Dendritic cell treated with granulocyte-macrophage colony-stimulating factor and Interleukin-4, amounts not matched to agents 40 ng/mL and 50 ng/mL, for 4 days (primary cell): ENCODE measurements at regions not wholly inside any gene's neighbourhood (a gene's known extent, or its start where the extent isn't known, plus 50 kb on each side); places are given as distances from the start of the nearest gene placed in this dataset.
"Not testable (repeated sequence)": the region's sequence is repeated elsewhere in the genome, so short reads cannot be mapped to it uniquely, and the experiment has no call there.

ENCODE experiments used
- H3K27ac Mint-ChIP-seq: one replicate; pipeline ENCODE4 v1.8.0; 2022; ENCODE audit warnings: mild to moderate bottlenecking, mixed read lengths
- H3K27me3 Mint-ChIP-seq: one replicate; pipeline ENCODE4 v1.8.0; 2022; ENCODE audit warnings: mild to moderate bottlenecking, mixed read lengths
- H3K36me3 Mint-ChIP-seq: one replicate; pipeline ENCODE4 v1.8.0; 2022; ENCODE audit warnings: low read depth, mixed read lengths
- H3K4me1 Mint-ChIP-seq: one replicate; pipeline ENCODE4 v1.8.0; 2022; ENCODE audit warnings: low read depth, mixed read lengths
- H3K4me3 Mint-ChIP-seq: one replicate; pipeline ENCODE4 v1.8.0; 2022; ENCODE audit warnings: mild to moderate bottlenecking, moderate library complexity, mixed read lengths
- H3K9me3 Mint-ChIP-seq: one replicate; pipeline ENCODE4 v1.8.0; 2022; ENCODE audit warnings: mixed read lengths
- intact Hi-C: fragments of 100-400 bp; cut with micrococcal nuclease; formaldehyde crosslinking; loops from one replicate; pipeline ENCODE4 v1.15.0; 2022

GRCh38 chr13:85142351-85142927 is 656.8 kb downstream of the SLITRK6 start:
- H3K27me3 Mint-ChIP-seq, result no peaks in the 10 kb centered on the region
- H3K4me3 Mint-ChIP-seq, result no peak overlapping the region
- no peak overlapping the region for H3K27ac Mint-ChIP-seq
- no peaks in the 10 kb centered on the region for H3K36me3 Mint-ChIP-seq
- H3K4me1 Mint-ChIP-seq, result no peaks in the 10 kb centered on the region
- intact Hi-C loops, result no loop called here
- H3K9me3 Mint-ChIP-seq, result peaks cover 18% of the 10 kb centered on the region

- Mint-ChIP-seq H3K4me3 (no peak overlapping the region), H3K36me3 (no peaks in the 10 kb centered on the region), H3K4me1 (no peaks in the 10 kb centered on the region), H3K9me3 (peaks cover 18% of the 10 kb centered on the region), H3K27ac (no peak overlapping the region), H3K27me3 (no peaks in the 10 kb centered on the region)
- intact Hi-C loops, result no loop called here
Measured at GRCh38 chr13:85141401-85141800, 657.8 kb downstream of the SLITRK6 start.

GRCh38 chr13:85140192-85140591 is 659.0 kb downstream of the SLITRK6 start:
- Mint-ChIP-seq H3K27ac (no peak overlapping the region), H3K9me3 (peaks cover 18% of the 10 kb centered on the region)
- intact Hi-C loops, result no loop called here

GRCh38 chr13:85137516-85137915 is 661.7 kb downstream of the SLITRK6 start:
- H3K27ac Mint-ChIP-seq, result no peak overlapping the region
- no peaks in the 10 kb centered on the region for H3K36me3 Mint-ChIP-seq
- H3K4me1 Mint-ChIP-seq, result no peaks in the 10 kb centered on the region
- H3K4me3 Mint-ChIP-seq, result no peak overlapping the region
- intact Hi-C loops, result no loop called here
- H3K27me3 Mint-ChIP-seq, result no peaks in the 10 kb centered on the region
- H3K9me3 Mint-ChIP-seq, result peaks cover 39% of the 10 kb centered on the region

More at GRCh38 chr13:85140192-85140591, 659.0 kb downstream of the SLITRK6 start:
- Mint-ChIP-seq H3K36me3 (no peaks in the 10 kb centered on the region), H3K27me3 (no peaks in the 10 kb centered on the region), H3K4me1 (no peaks in the 10 kb centered on the region), H3K4me3 (no peak overlapping the region)

GRCh38 chr13:85132986-85133385 is 666.2 kb downstream of the SLITRK6 start:
- intact Hi-C loops, result no loop called here
- H3K9me3 Mint-ChIP-seq, result peaks cover 27% of the 10 kb centered on the region
- H3K27ac Mint-ChIP-seq, result no peak overlapping the region
- H3K4me1 Mint-ChIP-seq, result no peaks in the 10 kb centered on the region
- H3K4me3 Mint-ChIP-seq, result no peak overlapping the region
- H3K27me3 Mint-ChIP-seq, result no peaks in the 10 kb centered on the region
- no peaks in the 10 kb centered on the region for H3K36me3 Mint-ChIP-seq

GRCh38 chr13:85123501-85123900 is 675.7 kb downstream of the SLITRK6 start:
- H3K4me3 Mint-ChIP-seq, intact Hi-C loops, H3K27me3 Mint-ChIP-seq, H3K4me1 Mint-ChIP-seq, H3K27ac Mint-ChIP-seq, H3K36me3 Mint-ChIP-seq: not testable (repeated sequence)
- peaks cover 20% of the 10 kb centered on the region for H3K9me3 Mint-ChIP-seq

GRCh38 chr13:85108356-85108755 is 690.9 kb downstream of the SLITRK6 start:
- peaks cover 9% of the 10 kb centered on the region for H3K9me3 Mint-ChIP-seq
- H3K36me3 Mint-ChIP-seq, result no peaks in the 10 kb centered on the region
- H3K4me1 Mint-ChIP-seq, result no peaks in the 10 kb centered on the region

GRCh38 chr13:85099245-85099644 is 700.0 kb downstream of the SLITRK6 start:
- Mint-ChIP-seq H3K4me1 (no peaks in the 10 kb centered on the region), H3K4me3 (no peak overlapping the region), H3K27me3 (no peaks in the 10 kb centered on the region), H3K36me3 (no peaks in the 10 kb centered on the region), H3K9me3 (peaks cover 41% of the 10 kb centered on the region), H3K27ac (no peak overlapping the region)
- intact Hi-C loops, result no loop called here

More at GRCh38 chr13:85108356-85108755, 690.9 kb downstream of the SLITRK6 start:
- Mint-ChIP-seq H3K27ac (no peak overlapping the region), H3K4me3 (no peak overlapping the region), H3K27me3 (no peaks in the 10 kb centered on the region)
- intact Hi-C loops, result no loop called here

GRCh38 chr13:85095418-85096272 is 703.6 kb downstream of the SLITRK6 start:
- no peaks in the 10 kb centered on the region for H3K27me3 Mint-ChIP-seq
- H3K36me3 Mint-ChIP-seq, result no peaks in the 10 kb centered on the region
- no peak overlapping the region for H3K4me3 Mint-ChIP-seq
- H3K9me3 Mint-ChIP-seq, result peaks cover 36% of the 10 kb centered on the region
- H3K27ac Mint-ChIP-seq, result no peak overlapping the region
- intact Hi-C loops, result no loop called here
- no peaks in the 10 kb centered on the region for H3K4me1 Mint-ChIP-seq

- no peak overlapping the region for H3K4me3 Mint-ChIP-seq
- H3K27ac Mint-ChIP-seq, result no peak overlapping the region
- H3K36me3 Mint-ChIP-seq, result no peaks in the 10 kb centered on the region
- H3K27me3 Mint-ChIP-seq, result no peaks in the 10 kb centered on the region
- intact Hi-C loops, result no loop called here
- H3K4me1 Mint-ChIP-seq, result no peaks in the 10 kb centered on the region
- H3K9me3 Mint-ChIP-seq, result peaks cover 26% of the 10 kb centered on the region
Measured at GRCh38 chr13:85093808-85094207, 705.4 kb downstream of the SLITRK6 start.

GRCh38 chr13:85091631-85092234 is 707.5 kb downstream of the SLITRK6 start:
- Mint-ChIP-seq H3K36me3 (no peaks in the 10 kb centered on the region), H3K4me1 (no peaks in the 10 kb centered on the region), H3K4me3 (no peak overlapping the region), H3K9me3 (peaks cover 26% of the 10 kb centered on the region), H3K27me3 (no peaks in the 10 kb centered on the region), H3K27ac (no peak overlapping the region)
- intact Hi-C loops, result no loop called here

- intact Hi-C loops, result no loop called here
- Mint-ChIP-seq H3K27me3 (no peaks in the 10 kb centered on the region), H3K36me3 (no peaks in the 10 kb centered on the region)
Measured at GRCh38 chr13:85089186-85089585, 710.0 kb downstream of the SLITRK6 start.

GRCh38 chr13:85080691-85081090 is 718.5 kb downstream of the SLITRK6 start:
- no peak overlapping the region for H3K4me3 Mint-ChIP-seq

More at GRCh38 chr13:85089186-85089585, 710.0 kb downstream of the SLITRK6 start:
- Mint-ChIP-seq H3K9me3 (peaks cover 17% of the 10 kb centered on the region), H3K27ac (no peak overlapping the region), H3K4me1 (no peaks in the 10 kb centered on the region), H3K4me3 (no peak overlapping the region)

GRCh38 chr13:85076343-85076742 is 722.9 kb downstream of the SLITRK6 start:
- intact Hi-C loops, result no loop called here
- H3K4me1 Mint-ChIP-seq, result no peaks in the 10 kb centered on the region
- H3K4me3 Mint-ChIP-seq, result no peak overlapping the region
- H3K27me3 Mint-ChIP-seq, result no peaks in the 10 kb centered on the region
- H3K9me3 Mint-ChIP-seq, result no peaks in the 10 kb centered on the region
- H3K36me3 Mint-ChIP-seq, result no peaks in the 10 kb centered on the region
- H3K27ac Mint-ChIP-seq, result no peak overlapping the region

More at GRCh38 chr13:85080691-85081090, 718.5 kb downstream of the SLITRK6 start:
- H3K4me1 Mint-ChIP-seq, result no peaks in the 10 kb centered on the region
- H3K27me3 Mint-ChIP-seq, result no peaks in the 10 kb centered on the region
- H3K9me3 Mint-ChIP-seq, result no peaks in the 10 kb centered on the region
- intact Hi-C loops, result no loop called here
- no peaks in the 10 kb centered on the region for H3K36me3 Mint-ChIP-seq
- H3K27ac Mint-ChIP-seq, result no peak overlapping the region
